PC-3 (cell line): ENCODE measurements at regions not wholly inside any gene's neighbourhood (a gene's known extent, or its start where the extent isn't known, plus 50 kb on each side); places are given as distances from the start of the nearest gene placed in this dataset.

ENCODE experiments used
- ATAC-seq: fragments of 200-7000 bp; cut with Tn5 transposase; 2 replicates; pipeline ENCODE4 v1.9.1; 2020; ENCODE audit warnings: mild to moderate bottlenecking, moderate library complexity
- BruUV-seq: library from RNA; stranded (reverse); fragments of 400-500 nt; replicated peaks from 2 replicates; lab custom pipeline; 2021; lab: Mats Ljungman, UMichigan
- CTCF ChIA-PET: fragments of 300-600 bp; sonication (Branson Sonifier 250); formaldehyde crosslinking; loops from one replicate; lab custom pipeline; 2022; ENCODE audit warnings: antibody characterized with exemption; lab: Charles Lee
- POLR2A ChIA-PET: fragments of 300-600 bp; sonication (Branson Sonifier 250); formaldehyde crosslinking; loops from one replicate; lab custom pipeline; 2022; ENCODE audit warnings: antibody characterized with exemption; ENCODE audit not compliant: unreplicated experiment; lab: Charles Lee
- DNase-seq: peaks from one replicate; pipeline ENCODE4 v3.0.0-alpha.2; 2015
- H2AFZ ChIP-seq: fragments of 300-600 bp; sonication (generic); 2 replicates; pipeline ENCODE4 v1.6.0; 2016; ENCODE audit warnings: antibody characterized with exemption, low read length
- H3F3A ChIP-seq: fragments of 300-600 bp; sonication (generic); one replicate; pipeline ENCODE4 v1.6.0; 2017; ENCODE audit warnings: antibody characterized with exemption, low read length, control low read depth, mild to moderate bottlenecking; ENCODE audit not compliant: unreplicated experiment
- H3K27ac ChIP-seq: fragments of 300-600 bp; sonication (generic); 2 replicates; pipeline ENCODE4 v1.5.1; 2016; ENCODE audit warnings: mild to moderate bottlenecking, low read length
- H3K27me3 ChIP-seq: fragments of 300-600 bp; sonication (generic); 2 replicates; pipeline ENCODE4 v1.6.1; 2016; ENCODE audit warnings: low read length, mixed read lengths
- H3K36me3 ChIP-seq: fragments of 300-600 bp; sonication (generic); 2 replicates; pipeline ENCODE4 v1.6.1; 2016; ENCODE audit warnings: low read depth, mixed run types, low read length, mixed read lengths
- H3K4me1 ChIP-seq: fragments of 300-600 bp; sonication (generic); 2 replicates; pipeline ENCODE4 v1.5.1; 2016; ENCODE audit warnings: low read length; ENCODE audit not compliant: insufficient read depth
- H3K4me2 ChIP-seq: fragments of 300-600 bp; sonication (generic); 2 replicates; pipeline ENCODE4 v1.6.0; 2016; ENCODE audit warnings: low read length
- H3K4me3 ChIP-seq: fragments of 300-600 bp; sonication (generic); 2 replicates; pipeline ENCODE4 v1.5.1; 2016; ENCODE audit warnings: mild to moderate bottlenecking, low read length, mixed read lengths
- H3K79me2 ChIP-seq: fragments of 300-600 bp; sonication (generic); 2 replicates; pipeline ENCODE4 v1.6.1; 2017; ENCODE audit warnings: low read length, mixed read lengths
- H3K9ac ChIP-seq: fragments of 300-600 bp; sonication (generic); 2 replicates; pipeline ENCODE4 v1.6.0; 2016; ENCODE audit warnings: mild to moderate bottlenecking, low read length
- H3K9me2 ChIP-seq: fragments of 300-600 bp; sonication (generic); replicated peaks from 2 replicates; pipeline ENCODE4 v1.6.1; 2016; ENCODE audit warnings: mixed run types, low read length, mixed read lengths
- H3K9me3 ChIP-seq: fragments of 300-600 bp; sonication (generic); 2 replicates; pipeline ENCODE4 v1.6.1; 2016; ENCODE audit warnings: low read length, mixed read lengths
- H4K20me1 ChIP-seq: fragments of 300-600 bp; sonication (generic); 2 replicates; pipeline ENCODE4 v1.6.1; 2016; ENCODE audit warnings: low read length, mixed read lengths
- EZH2 ChIP-seq: fragments of 300-600 bp; sonication (generic); IDR thresholded peaks from one replicate; pipeline ENCODE4 v1.6.1; 2017; ENCODE audit warnings: antibody characterized with exemption, mild to moderate bottlenecking, low read length; ENCODE audit not compliant: unreplicated experiment
- EZH2phosphoT487 ChIP-seq: fragments of 300-600 bp; sonication (generic); IDR thresholded peaks from 2 replicates; pipeline ENCODE4 v1.6.1; 2018; ENCODE audit warnings: mild to moderate bottlenecking, antibody characterized with exemption, low read length, borderline replicate concordance
- intact Hi-C: fragments of 100-400 bp; cut with micrococcal nuclease; formaldehyde crosslinking; loops from 2 replicates; pipeline ENCODE4 v1.9.0; 2023
- TF ChIP-seq, protein P1 (sequence below): fragments of 300-600 bp; sonication (generic); conservative IDR thresholded peaks from 2 replicates; pipeline ENCODE4 v1.5.1; 2017; ENCODE audit warnings: antibody characterized with exemption, low read depth, mild to moderate bottlenecking, low read length

DNA sequence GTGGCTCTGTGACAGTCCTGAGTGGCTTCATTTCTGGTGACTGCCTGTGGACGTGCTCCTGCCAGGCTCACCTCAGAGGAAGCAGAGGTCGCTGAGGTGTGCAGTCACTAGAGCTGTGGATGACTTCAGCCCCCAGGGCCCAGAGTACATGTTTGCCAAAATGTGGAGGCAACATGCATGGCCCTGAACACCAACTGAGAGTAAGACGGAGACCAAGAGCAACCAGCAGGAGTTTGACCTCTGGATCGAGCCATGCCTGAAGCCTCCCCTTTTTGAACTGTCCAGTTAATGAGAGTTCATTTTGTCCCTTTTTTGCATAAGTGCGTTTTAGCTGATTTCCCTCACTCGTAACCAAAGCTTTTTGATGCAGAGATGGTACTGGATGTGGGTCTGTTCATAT is 184.9 kb downstream of the RTP5 start:
- Histone ChIP-seq H3K27me3 (peaks cover 68% of the 10 kb centered on the region), H2AFZ (no peak overlapping the region), H3K36me3 (no peaks in the 10 kb centered on the region), H3K4me3 (no peak overlapping the region), H3F3A (no peaks in the 10 kb centered on the region), H3K4me2 (no peak overlapping the region), H3K27ac (no peak overlapping the region), H3K9ac (no peak overlapping the region), H4K20me1 (no peaks in the 10 kb centered on the region), H3K9me2 (no peaks in the 10 kb centered on the region), H3K79me2 (no peaks in the 10 kb centered on the region), H3K4me1 (no peaks in the 10 kb centered on the region), H3K9me3 (no peaks in the 10 kb centered on the region)
- BruUV-seq = no TSS peak
- CTCF ChIA-PET = no interaction called here
- POLR2A ChIA-PET = no interaction called here
- intact Hi-C loops = no loop called here
- TF ChIP-seq EZH2phosphoT487 (no peak), EZH2 (no peak)
- TF ChIP-seq, protein P1, sequence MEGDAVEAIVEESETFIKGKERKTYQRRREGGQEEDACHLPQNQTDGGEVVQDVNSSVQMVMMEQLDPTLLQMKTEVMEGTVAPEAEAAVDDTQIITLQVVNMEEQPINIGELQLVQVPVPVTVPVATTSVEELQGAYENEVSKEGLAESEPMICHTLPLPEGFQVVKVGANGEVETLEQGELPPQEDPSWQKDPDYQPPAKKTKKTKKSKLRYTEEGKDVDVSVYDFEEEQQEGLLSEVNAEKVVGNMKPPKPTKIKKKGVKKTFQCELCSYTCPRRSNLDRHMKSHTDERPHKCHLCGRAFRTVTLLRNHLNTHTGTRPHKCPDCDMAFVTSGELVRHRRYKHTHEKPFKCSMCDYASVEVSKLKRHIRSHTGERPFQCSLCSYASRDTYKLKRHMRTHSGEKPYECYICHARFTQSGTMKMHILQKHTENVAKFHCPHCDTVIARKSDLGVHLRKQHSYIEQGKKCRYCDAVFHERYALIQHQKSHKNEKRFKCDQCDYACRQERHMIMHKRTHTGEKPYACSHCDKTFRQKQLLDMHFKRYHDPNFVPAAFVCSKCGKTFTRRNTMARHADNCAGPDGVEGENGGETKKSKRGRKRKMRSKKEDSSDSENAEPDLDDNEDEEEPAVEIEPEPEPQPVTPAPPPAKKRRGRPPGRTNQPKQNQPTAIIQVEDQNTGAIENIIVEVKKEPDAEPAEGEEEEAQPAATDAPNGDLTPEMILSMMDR = no peak
- ATAC-seq (no peak), DNase-seq (no peak)

GRCh38 chr2:242054881-242055801 is 185.6 kb downstream of the RTP5 start:
- Histone ChIP-seq H3K4me3 (no peak overlapping the region), H3K9me3 (no peaks in the 10 kb centered on the region), H3K9ac (no peak overlapping the region), H3K4me1 (no peaks in the 10 kb centered on the region), H3K36me3 (no peaks in the 10 kb centered on the region), H3K27ac (no peak overlapping the region), H3K4me2 (no peak overlapping the region), H3K27me3 (peaks cover 72% of the 10 kb centered on the region), H3K9me2 (no peaks in the 10 kb centered on the region), H3F3A (no peaks in the 10 kb centered on the region), H3K79me2 (no peaks in the 10 kb centered on the region), H2AFZ (no peak overlapping the region), H4K20me1 (no peaks in the 10 kb centered on the region)
- ChIA-PET CTCF (no interaction called here), POLR2A (no interaction called here)
- no peak for ATAC-seq
- intact Hi-C loops = no loop called here
- BruUV-seq = no TSS peak
- TF ChIP-seq EZH2phosphoT487 (no peak), EZH2 (no peak)
- TF ChIP-seq, protein P1 = no peak
- no peak for DNase-seq

DNA sequence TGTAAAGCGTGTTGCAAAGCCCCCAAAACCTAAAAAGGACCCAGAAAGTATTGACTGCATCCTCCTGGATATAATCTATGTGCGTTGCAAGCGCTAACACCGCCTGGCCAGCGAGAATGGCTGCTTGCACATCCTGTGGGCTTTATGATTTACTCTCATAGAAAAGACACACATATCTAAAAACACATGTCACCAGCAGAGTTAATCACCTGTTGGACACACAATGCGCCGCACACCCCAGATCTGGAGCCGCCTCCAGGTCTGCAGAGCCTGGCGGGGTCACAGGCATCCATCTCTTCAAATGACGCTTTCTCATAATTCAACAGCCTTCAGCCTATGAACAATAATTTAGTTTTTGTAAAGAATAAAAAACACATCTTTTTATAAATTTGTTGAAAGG is 186.5 kb downstream of the RTP5 start:
- BruUV-seq = no TSS peak
- no peaks in the 10 kb centered on the region for H3F3A ChIP-seq
- H3K4me3 ChIP-seq = no peak overlapping the region
- H3K4me2 ChIP-seq = no peak overlapping the region
- H3K27ac ChIP-seq = no peak overlapping the region
- H3K4me1 ChIP-seq = no peaks in the 10 kb centered on the region
- H2AFZ ChIP-seq = no peak overlapping the region
- DNase-seq (no peak), ATAC-seq (no peak)
- no peak for TF ChIP-seq EZH2
- no peak for TF ChIP-seq EZH2phosphoT487
- TF ChIP-seq, protein P1 = no peak
- ChIA-PET POLR2A (no interaction called here), CTCF (no interaction called here)
- no peak overlapping the region for H3K9ac ChIP-seq
- H3K27me3 ChIP-seq = peaks cover 66% of the 10 kb centered on the region
- no peaks in the 10 kb centered on the region for H3K36me3 ChIP-seq
- H4K20me1 ChIP-seq = no peaks in the 10 kb centered on the region
- H3K9me2 ChIP-seq = no peaks in the 10 kb centered on the region
- intact Hi-C loops = no loop called here
- no peaks in the 10 kb centered on the region for H3K79me2 ChIP-seq
- H3K9me3 ChIP-seq = no peaks in the 10 kb centered on the region
